ENCODE measurements at regions not wholly inside any gene's neighbourhood (a gene's known extent, or its start where the extent isn't known, plus 50 kb on each side); places are given as distances from the start of the nearest gene placed in this dataset.

DNA sequence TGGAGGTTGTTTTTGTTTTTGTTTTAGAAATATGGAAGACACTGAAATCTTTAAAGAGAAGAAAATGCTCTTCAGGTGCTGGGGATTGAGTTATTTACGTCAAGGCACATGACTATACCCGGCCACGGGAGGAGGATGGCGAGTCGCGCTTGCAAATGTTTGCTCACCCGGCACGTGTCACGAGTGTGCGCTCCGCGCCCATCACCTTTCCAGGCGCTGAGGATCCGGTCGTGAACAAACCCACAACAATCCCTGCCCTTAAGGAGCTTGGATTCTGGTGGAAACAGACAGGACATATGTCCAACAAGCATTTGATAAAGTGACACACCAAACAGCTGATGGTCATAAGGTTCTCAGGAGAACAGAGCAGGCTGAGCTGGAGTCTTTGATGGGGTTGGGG, 715.5 kb downstream of the BRD1 start:
- no peak for DNase-seq

- no peak for DNase-seq
Measured at GRCh38 chr22:49111085-49111484, 716.6 kb downstream of the BRD1 start.

DNA sequence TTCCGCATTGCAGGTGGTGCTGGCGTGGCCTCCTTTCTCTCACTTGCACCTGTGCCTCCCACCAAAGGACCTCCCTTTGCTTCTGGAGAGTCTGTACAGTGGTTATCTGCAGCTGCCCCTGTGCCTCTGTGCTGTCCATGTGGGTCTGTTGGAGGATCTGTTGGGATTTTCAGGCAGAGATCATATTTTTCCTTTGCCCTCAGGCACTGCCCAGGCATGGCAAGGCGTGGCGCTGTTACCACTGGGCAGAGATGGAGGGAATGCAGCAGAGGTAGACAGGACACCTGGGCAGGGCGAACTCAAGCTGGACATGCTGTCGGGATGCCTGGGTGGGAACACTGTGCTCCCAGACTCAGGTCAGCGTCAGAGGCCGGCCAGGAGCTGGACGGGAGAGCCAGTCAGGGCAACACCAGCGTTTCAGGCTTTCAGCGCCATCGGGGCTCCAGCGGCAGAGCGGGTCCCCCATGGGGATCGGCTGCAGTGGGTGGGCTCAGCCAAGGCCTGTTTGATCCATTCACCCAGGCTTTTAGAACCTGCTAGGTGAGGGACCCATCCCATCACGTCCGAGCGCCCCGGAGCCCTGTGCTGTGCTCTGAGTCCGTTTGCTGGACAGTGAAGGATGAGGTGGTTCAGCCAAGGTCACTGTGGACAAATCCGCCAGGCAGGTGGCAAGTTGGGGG, 718.9 kb downstream of the BRD1 start:
- DNase-seq, result no peak

GRCh38 chr22:49107961-49108530, 719.6 kb downstream of the BRD1 start:
- DNase-seq, result no peak

- DNase-seq, result no peak
Measured at GRCh38 chr22:49107561-49107960, 720.1 kb downstream of the BRD1 start.

- no peak for DNase-seq
Measured at GRCh38 chr22:49106842-49107152, 720.9 kb downstream of the BRD1 start.

DNA sequence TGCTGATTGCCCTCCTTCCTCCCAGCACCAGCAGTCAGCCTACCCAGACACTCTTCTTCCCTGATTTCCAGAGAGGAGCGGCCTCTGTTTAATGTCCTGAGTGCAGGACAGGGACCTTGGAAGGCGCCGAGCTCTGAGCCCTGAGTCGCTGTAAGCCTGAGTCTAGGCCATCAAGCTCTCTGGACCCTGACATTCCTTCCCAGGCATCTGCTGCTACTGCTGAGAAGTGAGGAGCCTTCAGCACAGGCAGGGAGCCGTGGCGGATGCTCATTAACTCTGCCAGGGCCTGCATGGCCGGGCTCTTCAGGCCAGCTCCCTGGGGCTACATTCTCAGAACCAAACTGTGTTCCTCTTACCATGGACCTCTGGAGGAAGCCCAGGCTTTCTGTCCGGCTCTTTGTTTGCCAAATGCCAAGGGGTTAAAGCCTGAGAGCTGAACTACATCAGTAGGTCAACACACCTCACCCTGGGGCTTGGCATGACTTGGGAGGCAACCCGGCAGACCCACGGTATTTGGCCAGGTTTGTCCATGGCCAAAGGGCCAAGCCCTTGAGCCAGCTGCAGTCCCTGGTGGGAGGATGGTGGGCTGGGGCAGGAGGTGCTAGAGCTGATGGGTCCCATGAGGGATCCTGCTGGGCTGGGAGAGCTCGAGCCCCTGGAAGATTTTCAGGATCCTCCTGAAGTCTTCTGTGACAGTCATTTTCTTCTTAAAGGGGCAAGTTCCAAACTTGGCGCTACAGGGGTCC, 721.4 kb downstream of the BRD1 start:
- no peak for DNase-seq

DNA sequence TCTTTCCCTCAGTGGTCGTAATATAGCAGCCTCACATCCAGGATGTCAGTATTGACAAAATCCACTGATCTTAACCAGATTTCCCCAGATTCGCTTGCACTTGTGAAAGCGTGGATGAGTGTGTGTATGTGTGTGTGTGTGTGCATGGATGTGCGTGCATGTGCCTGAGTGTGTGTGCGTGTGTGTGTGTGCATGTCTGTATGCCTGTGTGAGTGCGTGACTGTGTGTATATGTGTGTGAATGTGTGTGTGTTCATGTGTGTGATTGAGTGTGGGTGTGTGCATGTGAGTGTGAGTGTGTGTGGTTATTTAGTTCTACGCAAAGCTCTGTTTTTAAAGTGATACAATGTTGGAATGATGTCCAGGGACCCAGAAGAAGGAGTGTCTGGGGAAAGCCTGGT, 723.2 kb downstream of the BRD1 start:
- DNase-seq, result no peak

- peak; percentile 98 for DNase-seq
Measured at GRCh38 chr22:49103314-49104059, 724.2 kb downstream of the BRD1 start.

DNA sequence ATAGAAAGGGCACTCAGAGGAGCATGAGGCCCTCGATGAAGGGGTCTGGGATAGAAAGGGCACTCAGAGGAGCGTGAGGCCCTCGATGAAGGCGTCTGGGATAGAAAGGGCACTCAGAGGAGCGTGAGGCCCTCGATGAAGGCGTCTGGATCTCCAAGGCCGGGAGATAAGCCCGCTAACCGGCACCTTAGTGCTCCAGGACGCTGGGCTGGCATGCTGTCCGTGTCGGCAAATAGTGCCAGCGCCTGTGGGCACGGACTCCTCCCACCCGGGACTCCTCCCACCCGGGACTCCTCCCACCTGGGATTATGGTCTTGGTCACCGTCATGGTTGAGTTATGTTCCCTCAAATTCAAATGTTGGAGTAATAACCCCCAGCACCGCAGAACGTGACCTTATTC, 725.3 kb downstream of the BRD1 start:
- DNase-seq, result no peak

DNA sequence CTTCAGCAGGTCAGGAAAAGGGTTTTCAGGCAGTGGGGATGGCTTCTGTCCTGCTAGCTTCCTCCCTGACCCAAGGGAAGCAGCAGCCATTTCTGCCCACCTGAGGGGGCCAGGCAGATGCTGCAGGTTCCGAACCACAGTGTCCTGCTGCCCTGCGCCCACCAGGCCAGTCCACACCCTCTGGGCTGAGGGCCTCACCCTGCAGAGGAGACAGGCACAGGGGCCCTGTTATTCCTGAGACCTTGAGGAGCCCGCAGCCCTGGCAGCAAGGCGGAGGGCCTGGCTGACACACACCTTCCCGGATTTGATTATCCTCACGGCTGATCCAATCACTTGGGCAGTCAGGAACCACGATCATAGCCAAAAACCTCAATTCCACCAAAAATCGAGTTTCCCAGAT, 725.8 kb downstream of the BRD1 start:
- DNase-seq, result no peak

GRCh38 chr22:49101225-49101624, 726.4 kb downstream of the BRD1 start:
- no peak for DNase-seq

GRCh38 chr22:49100773-49101172, 726.9 kb downstream of the BRD1 start:
- no peak for DNase-seq

DNA sequence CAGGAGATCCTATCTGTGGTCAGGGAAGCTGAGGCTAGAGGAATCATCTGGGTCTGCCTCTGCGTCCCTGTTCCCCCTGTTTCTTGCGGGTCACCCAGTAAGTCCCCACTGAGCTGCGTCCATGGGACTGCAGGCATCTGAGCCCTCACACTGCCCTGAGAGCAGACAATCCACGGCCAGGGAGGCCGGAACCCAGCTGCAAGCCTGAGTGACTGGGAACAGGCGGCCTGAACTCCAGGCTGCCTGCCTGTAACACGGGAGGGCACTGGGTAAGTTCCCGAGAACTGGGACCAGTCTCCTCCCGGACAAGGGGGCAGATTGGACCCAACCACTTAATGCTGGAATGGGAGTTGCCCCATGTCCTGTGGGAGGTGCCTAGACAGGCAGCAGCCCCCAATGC, 727.4 kb downstream of the BRD1 start:
- no peak for DNase-seq

DNA sequence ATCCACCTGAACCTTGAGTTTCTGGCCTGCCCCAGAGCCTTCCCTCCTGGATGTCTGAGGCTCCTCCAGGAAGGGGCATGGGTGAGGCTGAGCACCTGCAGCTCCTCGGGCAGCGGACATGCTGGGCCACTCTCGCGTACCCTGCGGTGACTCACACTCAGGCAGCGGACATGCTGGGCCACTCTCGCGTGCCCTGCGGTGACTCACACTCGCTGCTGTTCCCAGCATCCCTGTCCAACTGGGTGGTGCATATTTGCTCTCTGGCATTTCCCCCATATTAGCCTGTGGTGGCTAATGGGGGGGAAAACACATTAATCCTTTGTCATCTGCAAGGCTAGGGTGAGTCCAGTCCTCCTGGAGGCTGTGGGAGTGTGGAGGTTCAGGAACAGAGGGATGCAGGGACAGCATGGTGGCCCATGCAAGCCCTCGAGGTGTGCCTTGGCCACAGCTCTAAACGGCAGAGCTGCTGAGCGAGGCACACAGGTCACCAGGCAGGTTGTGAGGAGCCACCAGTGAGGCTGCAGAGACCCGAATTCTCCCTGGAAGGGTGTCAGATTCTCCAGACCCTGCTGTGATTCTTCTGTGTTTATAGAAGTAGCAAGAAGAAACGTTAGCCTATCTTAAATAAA, 728.1 kb downstream of the BRD1 start:
- no peak for DNase-seq

DNA sequence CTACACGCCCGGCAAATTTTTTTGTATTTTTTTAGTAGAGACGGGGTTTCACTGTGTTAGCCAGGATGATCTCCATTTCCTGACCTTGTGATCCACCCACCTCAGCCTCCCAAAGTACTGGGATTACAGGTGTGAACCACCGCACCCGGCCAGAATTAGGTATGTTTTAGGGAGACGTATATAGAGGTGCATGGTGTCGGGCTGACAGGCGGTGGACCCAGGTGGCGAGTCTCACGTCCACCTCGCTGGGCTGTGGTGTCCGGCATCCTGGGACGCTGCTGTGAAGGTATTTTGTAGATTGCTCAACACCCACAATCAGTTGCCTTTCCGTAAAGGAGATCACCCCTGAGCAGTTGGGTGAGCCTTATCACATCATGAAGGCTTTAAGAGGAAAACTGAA, 728.6 kb downstream of the BRD1 start:
- DNase-seq, result no peak

GRCh38 chr22:49097966-49098365, 729.7 kb downstream of the BRD1 start:
- DNase-seq, result no peak

- no peak for DNase-seq
Measured at GRCh38 chr22:49097171-49097925, 730.3 kb downstream of the BRD1 start.

DNA sequence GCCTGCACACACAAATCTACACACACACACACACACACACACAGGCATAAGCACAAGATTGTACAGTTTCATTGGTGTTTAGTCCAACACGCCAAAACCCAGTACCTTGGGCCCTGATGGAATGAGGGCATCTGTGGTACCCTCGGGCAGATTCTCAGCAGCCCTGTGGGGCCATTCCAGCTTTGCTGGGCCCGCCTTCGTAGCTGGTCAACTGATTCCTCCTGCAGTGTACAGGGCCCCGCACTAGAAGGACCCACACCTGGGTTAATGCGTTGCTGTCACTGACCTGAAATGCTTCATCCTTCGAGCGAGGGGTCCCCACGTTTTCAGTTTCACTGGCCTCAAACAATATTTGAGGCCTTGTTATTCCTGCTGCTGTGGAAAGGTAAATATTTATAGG, 731.2 kb downstream of the BRD1 start:
- no peak for DNase-seq

DNA sequence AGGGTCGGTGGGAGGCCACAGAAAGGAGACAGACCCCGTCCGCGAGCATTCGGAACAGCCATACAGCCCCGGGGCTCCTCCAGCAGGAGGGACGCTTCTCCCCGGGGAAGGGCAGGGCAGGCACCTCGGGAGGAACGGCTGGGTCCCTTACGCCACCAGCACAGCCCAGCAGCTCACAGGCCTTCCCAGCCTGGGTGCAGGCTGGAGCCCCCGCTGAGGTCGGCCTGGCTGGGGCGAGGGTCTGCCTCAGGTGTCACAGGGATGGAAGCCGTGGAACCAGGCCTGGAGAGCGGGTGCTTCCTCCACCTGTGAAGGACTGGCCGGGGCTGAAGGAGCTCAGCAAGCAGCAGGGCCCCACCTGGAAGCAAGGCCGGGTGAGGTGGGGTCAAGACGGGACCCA, 732.3 kb downstream of the BRD1 start:
- no peak for DNase-seq

DNA sequence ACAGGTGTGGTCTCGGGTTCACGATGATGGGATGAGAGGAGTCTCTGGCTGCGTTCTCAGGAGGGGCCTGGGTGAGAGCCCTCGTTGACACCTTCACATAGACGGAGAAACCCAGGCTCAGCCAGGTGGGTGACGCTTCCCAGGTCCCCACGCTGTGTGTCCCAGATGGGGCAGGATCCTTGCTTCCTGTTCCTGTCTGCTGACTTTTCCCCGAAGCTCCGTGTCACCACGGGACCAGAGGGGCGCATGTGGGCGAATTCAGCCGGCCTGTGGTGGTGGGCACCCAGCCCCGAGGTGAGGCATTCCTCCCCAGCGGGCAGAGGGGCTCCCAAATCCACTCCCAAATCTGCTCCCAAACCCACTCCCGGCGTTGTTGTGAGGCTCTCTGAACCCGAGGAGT, 732.8 kb downstream of the BRD1 start:
- DNase-seq, result no peak

DNA sequence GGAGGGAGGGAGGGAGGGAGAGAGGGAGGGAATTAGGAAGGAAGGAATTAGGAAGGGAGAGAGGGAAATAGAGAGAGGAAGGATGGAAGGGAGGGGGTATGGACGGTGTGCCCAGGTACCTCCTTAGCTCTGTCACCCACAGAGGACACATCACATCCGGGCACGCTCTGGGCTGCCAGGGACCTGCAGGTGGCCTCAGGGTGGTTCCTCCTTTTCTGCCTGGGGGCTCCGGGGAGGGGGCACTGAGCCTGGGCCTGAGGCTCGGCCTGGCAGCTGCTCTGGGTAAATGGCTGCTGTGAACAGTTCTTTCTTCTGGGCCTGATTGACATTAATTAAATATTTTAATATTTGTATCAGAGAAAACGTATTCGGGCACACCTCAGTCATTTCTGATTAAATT, 733.5 kb downstream of the BRD1 start:
- DNase-seq, result no peak
